Activated CD8-positive, alpha-beta memory T cell treated with anti-CD3 and anti-CD28 coated beads for 48 hours (primary cell): ENCODE measurements at regions not wholly inside any gene's neighbourhood (a gene's known extent, or its start where the extent isn't known, plus 50 kb on each side); places are given as distances from the start of the nearest gene placed in this dataset.
"Not testable (repeated sequence)": the region's sequence is repeated elsewhere in the genome, so short reads cannot be mapped to it uniquely, and the experiment has no call there.

Source experiments
- DNase-seq, 3 experiments: peaks; one replicate each; pipeline ENCODE4 v3.0.0-alpha.2; 2020; ENCODE audit warnings: low read depth in 2 of 3, low spot score in 2 of 3

DNA sequence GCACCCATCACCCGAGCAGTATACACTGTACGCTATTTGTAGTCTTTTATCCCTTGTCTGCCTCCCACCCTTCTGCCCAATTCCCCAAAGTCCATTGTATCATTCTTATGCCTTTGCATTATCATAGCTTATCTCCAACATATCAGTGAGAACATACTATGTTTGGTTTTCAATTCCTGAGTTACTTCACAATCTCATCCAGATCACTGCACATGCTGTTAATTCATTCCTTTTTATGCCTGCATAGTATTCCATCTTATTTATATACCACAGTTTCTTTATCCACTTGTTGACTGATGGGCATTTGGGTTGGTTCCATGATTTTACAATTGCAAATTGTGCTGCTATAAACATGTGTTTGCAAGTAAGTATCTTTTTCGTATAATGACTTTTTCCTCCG, 564.7 kb upstream of the NECTIN3 start:
- DNase-seq: no peak

DNA sequence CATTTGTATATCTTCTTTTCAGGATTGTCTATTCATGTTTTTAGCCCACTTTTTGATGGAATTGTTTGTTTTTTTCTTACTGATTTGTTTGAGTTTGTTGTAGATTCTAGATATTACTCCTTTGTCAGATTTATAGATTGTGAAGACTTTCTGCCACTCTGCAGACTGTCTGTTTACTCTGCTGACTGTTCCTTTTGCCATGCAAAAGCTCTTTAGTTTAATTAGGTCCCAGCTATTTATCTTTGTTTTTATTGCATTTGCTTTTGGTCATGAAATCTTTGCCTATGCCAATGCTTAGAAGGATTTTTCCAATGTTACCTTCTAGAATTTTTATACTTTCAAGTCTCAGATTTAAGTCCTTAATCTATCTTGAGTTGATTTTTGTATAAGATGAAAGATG, 564.0 kb upstream of the NECTIN3 start:
- DNase-seq: not testable (repeated sequence)

DNA sequence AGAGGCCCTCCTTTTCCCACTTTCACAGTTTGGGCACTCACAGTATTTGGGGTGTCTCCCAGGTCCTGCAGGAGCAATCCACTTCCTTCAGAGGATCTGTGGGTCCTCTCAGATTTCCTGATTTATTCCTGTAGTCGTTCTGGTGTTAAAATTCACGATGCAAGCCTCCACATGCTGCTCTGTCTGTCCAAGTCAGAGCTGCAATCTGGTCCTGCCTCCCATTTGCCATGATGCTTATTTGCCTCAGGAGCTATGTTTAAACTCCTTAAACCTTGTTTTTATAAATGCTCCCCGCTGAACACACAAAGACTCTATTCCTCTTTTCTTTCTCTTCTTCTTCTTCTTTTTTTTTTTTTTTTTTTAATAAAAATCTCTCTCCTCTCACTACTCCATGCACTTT, 558.7 kb upstream of the NECTIN3 start:
- DNase-seq: no peak

DNA sequence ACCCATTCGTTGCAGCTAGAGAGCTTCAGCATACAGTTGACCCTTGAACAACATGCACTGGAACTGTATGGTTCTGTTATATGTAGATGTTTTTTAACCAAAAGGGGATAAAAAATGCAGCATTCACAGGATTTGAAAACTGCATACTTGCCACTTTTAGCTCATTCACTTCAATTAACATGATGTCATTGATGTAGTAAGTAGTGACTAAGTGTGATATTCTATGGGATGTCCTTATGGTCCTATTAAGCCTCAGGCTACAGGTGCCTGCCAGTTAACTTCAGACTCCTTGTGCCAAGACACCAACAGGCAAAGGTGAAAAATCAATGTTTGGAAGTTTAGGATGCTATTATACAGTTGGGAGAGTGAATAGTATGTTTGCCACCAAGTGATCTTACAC, 553.6 kb upstream of the NECTIN3 start:
- DNase-seq: no peak

DNA sequence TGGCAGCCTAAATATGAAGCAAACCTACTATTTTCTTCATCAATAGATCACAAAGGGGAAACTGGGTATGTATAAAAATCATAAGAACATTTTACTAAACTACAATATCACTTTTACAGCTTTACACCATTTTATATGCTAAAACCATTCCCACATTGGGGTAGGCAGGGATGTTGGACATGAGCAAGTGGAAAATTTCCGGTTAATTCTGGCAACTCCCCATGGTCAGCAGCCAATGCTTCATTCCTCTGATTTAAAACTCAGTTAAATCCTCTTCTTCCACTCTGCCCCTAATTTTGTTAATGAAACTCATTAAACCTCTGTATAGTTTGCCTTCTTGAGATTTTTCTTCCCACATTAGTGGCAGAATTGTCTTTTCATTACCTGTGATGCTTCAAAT, 552.5 kb upstream of the NECTIN3 start:
- DNase-seq: no peak

DNA sequence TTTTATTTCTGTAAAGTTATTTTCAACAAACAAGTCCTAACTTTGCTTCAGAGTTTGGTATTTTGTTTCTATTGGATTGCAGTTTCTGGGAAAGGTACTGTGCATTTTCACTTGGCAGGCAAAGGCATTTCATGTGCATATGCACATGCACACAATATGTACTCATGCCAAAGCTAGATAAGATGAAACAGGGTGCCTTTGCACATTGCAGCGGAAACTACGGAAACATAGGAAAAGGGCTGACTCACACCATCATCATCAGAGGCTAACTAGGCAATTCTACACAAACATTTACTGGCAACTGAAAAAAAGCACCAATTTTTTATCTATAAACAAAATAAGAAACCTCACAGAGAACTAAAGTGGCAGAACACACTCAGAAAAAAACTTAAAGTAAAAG, 550.6 kb upstream of the NECTIN3 start:
- no peak for DNase-seq

DNA sequence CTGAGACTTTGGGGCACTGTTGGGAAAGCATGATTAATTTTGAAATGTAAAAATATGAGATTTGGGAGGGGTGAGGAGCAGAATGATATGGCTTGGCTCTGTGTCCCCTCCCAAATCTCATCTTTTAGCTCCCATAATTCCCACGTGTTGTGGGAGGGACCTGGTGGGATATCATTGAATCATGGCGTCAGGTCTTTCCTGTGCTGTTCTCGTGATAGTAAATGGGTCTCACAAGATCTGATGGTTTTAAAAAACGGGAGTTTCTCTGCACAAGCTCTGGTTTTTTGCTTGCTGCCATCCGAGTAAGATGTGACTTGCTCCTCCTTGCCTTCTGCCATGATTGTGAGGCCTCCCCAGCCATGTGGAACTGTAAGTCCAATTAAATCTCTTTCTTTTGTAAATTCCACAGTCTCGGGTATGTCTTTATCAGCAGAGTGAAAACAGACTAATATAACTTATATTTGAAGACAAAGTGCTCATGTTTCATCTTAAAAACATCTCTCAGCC, 546.0 kb upstream of the NECTIN3 start:
- DNase-seq: not testable (repeated sequence)

DNA sequence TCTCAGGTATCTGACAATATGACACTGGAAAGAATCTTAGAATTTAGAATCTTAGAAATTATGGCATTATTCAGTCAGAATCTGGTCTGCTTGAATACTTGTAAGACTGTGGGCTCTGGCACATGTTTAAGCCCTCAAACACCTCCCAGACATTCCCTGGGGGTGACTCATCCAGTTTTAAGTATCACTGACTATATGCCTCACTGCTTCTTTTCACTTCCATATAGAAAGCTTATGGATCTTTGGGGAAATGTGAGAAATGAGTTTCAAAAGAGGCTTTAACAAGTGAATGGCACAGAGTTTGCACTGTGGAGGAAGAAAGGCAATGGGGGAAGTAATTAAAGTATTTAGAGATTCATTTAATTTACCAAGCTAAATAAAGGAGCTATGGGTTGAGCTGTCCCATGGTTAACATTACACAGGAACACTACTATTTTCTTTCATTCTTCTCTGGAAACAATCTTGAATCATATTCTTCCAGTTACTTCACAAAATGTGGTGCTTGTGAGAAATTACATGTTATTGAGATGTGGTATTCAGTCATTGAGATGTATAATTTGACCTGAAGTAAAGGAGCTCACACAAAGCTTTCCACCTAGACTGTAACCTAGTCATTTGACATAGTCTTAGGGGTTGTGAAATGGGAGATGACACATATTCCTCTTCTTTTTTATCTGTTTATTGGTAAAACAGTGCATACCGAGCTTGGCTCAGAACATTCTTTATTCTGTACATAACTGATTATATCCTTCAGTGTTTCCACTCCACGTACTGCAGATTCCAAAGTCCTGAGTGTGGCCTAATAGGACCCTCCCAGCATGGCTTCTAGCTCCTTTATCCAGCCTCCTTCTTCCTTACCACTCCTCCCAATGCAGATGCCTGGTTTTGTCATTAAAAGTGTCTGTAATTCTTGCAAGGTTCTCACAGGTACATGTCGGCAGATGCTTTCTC, 544.6 kb upstream of the NECTIN3 start:
- DNase-seq: no peak

DNA sequence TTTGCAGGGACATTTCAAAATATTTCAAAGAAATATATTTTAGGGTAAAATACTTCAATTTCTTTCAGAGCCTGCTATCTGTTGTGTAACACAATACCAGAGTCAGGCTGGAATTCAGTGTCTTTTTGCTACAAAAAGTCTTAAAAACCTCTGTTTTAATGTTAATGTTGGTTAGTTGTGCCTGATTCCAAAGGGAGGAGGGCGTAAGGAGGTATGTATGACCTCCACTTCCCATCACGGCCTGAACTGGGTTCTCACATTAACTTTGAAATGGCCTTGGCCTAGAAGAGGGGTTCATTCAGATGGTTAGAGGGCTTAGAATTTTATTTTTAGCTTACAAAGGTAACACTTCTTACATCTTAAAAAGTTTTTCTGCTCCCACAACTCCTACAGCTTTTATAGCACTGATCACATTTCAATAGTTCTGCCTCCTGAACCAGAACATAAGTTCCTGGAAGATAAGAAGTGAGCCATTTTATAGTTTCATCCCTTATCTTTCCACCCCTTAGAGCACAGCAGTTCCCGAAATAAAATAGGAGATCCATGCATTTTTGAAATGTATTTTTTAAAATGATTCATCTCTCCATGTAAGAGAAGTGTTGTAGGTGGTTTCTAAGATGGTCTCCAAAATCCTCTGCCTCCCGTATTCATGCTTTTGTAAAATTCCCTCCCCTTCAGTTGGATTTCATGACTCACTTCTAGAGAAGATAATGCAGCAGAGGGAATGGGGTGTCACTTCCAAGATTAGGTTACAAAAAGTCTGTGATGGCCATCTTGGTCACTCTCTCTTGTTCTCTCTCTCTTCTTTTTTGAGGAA, 543.1 kb upstream of the NECTIN3 start:
- DNase-seq: no peak

DNA sequence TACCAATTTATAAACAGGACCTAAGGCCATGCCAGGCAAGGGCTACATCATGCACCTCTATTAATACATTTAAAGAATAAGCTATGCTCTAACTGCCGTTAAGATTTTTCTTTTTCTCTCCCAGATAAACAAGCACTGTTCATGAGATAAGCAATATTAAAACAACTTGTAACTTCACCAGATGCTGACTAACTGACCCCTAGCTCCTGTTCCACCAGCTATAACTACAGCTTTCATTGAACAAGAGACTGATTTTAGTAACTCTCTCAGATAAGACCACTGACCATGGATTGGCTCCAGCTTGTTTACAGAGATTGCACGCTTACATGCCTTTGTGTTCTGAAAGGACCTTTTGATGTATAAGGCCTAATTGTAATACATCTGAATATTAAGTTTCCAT, 540.7 kb upstream of the NECTIN3 start:
- no peak for DNase-seq

DNA sequence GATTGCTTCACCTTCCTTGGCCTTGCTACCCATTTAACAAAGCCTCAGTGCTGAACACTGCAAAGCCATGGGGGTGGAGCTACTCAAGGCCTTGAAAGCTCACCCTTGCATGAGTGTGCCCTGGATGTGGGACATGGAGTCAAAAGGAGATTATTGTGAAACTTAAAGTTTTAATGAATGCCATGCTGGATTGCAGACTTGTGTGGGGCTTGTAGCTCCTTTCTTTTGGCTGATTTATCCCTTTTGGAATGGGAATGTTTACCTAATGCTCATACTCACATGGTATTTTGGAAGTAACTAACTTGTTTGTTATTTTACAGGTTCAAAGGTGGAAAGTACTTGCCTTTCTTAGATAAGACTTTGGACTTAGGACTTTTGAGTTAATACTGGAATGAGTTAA, 538.5 kb upstream of the NECTIN3 start:
- no peak for DNase-seq

DNA sequence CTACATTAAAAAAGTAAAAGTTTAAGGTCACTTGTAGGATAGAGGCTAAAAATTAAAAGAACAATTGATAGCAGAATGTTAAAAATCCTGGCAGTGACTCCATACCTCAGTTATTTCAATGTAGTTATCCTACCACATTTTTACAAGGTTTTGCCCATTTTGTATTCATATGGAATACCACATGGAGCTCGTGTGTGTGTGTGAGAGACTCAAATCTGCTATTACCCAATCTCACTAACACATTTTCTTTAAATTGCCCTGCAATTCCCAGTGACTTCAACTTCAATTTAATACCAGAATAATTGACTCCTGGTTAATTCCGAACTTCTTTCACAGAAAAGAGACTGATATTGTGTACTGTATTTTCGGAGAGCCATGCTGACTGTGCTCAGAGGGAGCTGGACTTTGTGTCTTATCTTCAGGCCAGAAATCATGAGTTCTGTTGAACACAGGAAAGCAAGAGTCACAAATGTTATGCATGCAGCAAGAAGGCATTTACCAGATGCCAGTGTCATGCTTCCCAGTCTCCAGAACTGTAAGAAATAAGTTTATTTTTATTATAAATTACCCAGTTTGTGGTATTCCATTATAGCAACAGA, 529.0 kb upstream of the NECTIN3 start:
- no peak for DNase-seq

DNA sequence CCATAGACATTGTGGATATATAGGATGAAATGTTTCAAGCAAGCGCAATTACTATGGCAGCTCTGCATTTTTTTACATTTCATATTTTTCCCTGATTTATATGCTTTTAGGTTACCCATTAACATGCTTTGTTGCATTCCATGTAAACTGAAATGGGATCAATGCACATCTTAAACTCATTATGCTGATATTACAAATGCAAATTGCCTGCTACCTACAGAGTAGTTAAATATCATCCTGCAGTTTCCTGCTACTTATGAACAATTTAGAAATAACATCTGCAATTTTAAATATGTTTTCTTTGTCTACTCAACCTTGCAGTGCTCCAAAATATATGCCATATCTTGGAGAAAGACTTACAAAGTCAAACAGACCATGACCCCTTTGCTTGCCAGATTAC, 526.9 kb upstream of the NECTIN3 start:
- no peak for DNase-seq

DNA sequence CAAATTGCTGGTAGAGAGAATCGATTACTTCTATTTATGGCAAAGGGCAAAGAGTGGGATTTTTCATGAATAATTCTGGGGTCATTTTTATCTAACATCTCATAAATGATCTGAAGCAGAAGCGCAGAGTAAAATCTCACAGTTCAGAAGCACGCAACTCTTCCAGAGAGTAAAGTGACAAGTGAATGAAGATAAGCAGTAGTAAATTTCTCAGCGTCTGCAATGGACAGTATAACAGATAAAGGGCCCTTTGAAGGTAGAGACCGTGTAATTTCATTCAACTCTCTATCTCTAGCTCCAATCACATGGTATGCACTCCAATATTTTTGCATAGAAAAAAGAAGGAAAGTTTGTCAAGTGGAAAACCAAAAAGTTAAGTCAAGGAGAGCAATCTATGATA, 521.1 kb upstream of the NECTIN3 start:
- DNase-seq: no peak

DNA sequence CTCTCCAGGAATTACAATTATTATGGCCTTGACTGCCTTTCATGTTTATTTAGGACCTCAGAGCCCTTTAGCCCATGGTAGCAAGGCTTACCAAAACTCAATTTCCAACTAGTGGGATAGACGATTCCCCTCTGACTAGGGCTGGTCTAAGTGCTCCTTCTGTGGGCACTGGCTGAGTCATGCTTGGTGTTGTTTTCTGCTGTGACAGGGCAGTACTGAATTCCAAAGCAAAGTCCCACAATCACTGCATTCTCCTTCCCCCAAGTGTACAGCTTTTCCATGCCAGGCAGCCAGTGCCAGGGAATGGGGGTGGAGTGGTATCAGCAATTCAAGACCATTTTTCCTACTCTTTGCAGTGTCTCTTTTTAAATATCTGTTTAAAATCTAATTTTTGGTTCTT, 509.0 kb upstream of the NECTIN3 start:
- DNase-seq: no peak

DNA sequence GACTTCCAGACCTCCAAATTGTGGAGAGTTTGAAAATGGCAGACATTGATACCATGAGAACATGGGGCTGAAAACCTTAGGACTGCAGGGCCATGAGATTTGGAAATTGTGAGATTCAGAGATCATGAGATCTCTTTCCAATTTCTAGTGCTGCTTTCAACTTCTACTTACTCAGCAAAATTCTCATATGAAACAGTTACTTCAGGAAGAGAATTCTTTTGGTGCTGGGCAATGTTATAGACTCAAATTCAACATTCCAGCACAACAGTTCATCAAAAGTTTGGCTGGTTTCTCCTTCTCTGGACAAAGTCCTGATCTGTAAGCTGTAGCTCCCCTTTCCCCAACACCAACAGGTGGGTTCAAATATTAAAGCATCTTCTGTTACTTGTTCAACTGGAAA, 506.9 kb upstream of the NECTIN3 start:
- DNase-seq: no peak

DNA sequence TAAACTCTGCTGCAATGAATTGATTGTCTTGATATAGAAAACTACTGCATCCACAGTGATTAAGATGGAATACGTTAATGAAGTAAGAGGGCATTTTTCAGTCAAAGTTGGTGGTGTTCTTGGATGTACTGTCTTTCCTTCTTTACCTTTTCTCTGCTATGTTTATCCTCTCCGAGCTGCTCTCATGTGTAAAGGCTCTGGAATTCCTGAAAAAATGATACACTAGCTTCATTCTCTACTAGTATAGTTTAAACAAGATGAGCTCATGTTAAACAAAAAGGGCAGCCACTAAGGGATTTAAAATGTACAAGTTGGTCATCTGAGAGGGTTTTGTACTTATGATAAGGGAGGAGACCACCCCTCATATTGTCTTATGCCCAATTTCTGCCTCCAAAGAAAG, 504.6 kb upstream of the NECTIN3 start:
- no peak for DNase-seq

DNA sequence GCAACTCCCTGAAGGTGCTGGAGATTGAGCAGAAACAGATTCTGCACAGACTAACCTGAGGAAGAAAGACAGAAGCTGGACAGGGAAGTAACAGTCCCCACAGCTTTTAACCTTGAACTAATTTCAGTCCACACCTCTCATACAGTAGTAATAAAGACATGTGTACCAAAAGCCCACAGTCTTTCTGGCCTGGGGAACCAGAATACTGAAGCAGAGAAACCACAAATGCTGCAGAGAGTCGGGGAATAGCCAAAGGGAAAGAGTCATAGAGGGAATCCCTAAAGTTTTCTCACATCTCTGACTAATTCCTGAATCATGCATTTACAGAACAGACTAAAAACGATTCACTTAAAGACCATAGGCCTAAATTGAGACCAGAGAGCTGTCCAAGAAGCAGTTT, 503.4 kb upstream of the NECTIN3 start:
- DNase-seq: no peak

DNA sequence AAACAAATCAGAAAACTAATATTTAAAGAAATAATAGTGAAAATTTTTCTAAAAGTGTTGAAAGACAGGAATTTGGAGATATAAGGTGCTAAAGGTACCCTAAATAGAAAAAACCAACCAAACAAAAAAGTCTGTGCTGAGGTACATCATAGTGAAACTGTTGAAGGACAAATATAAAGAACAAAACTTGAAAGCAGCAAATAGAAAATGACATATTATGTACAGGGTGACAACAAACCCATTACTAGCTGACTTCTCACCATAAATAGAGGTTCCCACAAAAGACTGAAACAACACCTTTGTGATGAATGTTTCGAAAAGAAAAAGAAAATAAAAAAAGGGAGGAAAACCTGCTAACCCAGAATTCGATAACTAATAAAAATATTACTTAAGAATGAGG, 502.5 kb upstream of the NECTIN3 start:
- no peak for DNase-seq

DNA sequence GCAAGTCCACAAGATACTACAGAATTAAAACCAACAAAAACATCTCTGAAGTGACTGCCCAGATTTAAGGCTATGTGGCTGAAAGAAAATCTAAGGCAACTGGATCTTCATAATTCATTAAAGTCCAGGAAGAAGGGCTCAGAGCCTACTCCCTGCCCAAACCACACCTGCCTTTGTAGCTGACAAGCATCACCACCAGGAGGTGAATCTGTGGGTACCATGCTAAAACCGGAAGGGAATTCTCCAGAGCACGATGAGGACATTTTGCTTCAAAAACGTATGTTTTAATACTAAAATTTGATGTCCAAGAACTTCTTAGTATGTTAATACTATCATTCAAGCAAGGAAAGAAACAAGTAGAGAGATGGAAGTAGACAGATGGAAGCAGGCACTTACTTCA, 495.9 kb upstream of the NECTIN3 start:
- no peak for DNase-seq

DNA sequence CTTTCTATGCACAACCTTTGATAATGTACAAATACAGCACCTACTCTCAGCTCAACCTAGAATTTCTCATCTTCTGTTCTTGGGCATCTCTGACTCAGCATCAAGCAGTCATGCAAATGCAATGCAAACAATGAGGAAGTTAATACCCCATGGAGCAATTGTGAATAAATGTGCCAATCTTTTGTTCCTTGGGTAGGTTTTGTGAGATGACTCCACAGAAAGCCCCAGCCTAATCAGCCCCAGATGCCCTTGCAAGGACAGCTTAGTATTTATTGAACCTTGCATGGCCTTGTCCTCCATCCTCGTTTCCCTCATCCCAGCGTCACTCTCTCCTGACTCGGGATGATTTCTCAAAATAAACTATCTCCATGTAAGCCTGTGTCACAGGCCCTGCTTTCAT, 494.7 kb upstream of the NECTIN3 start:
- DNase-seq: no peak

DNA sequence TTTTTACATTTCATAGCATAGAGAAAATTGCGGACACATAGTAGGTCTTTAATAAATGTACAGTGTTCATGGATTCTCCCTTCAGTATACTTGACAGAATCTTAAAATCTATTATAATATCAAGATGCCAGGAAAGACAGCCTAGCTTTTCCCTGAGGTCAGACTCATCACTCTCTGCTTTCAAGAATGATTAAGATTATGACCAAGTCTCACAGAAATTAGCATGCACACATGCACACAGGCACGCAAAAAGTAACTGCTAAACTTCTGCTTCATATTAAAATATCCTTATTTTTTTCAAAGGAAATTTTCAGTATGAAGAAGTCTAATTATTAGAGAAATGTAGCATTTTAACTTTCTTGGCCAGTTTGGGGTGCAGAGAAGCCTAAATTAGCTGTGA, 493.8 kb upstream of the NECTIN3 start:
- no peak for DNase-seq
